ENCODE measurements at regions not wholly inside any gene's neighbourhood (a gene's known extent, or its start where the extent isn't known, plus 50 kb on each side); places are given as distances from the start of the nearest gene placed in this dataset.

DNA sequence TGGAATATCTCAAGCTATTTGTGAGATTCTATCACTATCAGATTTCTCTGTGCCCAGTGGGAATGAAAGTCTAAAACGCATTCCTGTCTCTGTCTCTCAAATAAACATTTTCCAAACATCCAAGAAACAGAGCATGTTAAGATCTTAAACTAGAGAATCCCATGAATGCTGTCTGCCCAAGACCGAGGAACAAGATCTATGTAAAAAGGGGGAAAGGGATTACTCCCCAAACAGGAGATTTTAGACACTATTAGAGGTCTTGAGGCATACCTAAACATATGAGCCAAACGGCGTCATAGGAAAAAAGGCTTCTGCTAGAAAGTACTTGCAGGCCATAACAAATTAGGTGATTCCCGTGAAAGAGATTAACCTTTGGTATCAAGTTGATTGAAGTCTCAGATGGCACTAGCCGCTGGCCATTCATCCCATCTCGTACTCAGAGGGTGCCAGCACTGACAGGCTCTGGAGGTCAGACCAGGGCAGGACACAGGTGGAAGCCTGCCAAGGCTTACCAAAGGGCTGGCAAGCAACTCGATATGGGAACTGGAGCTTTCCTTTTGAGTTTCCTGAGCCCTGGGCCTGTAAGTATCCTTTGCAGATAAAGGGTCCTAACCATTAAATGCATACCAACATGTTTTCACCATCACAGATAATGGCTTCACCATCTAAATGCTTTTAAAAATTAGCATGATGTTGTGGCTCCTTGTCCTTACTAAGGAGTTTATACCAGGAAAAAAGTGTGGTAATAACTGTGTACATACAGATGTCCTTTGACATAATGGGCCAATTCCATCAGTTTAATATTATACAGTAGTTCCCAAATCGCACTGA lies 225.2 kb downstream of the FOXO1 start (continued):
- TF ChIP-seq ZNF462 (CRISPR knock-in tag; IDR thresholded peaks at IDR 0.05) (no peak), JUNB (IDR thresholded peaks at IDR 0.05; ENCODE audit: unreplicated experiment) (no peak), CREB1 (CRISPR knock-in tag; IDR thresholded peaks at IDR 0.05; ENCODE audit: low read depth) (no peak), ZNF331 (CRISPR knock-in tag; IDR thresholded peaks at IDR 0.05; ENCODE audit: low read depth) (no peak), CTCF (conservative IDR thresholded peaks at IDR 0.05; ENCODE audit: low read depth in 2 of 2) (no peak), STAT1 (IDR thresholded peaks at IDR 0.05; ENCODE audit: unreplicated experiment) (no peak), EZH2phosphoT487 (IDR thresholded peaks at IDR 0.05; ENCODE audit: unreplicated experiment) (no peak), NANOG (IDR thresholded peaks at IDR 0.05; ENCODE audit: borderline replicate concordance) (no peak), ZNF114 (CRISPR knock-in tag; IDR thresholded peaks at IDR 0.05) (no peak)

Measured in GM23338 (cell line).